Effector memory CD4-positive, alpha-beta T cell (primary cell): ENCODE measurements at regions not wholly inside any gene's neighbourhood (a gene's known extent, or its start where the extent isn't known, plus 50 kb on each side); places are given as distances from the start of the nearest gene placed in this dataset.

ENCODE experiments used
- DNase-seq, 3 donors: peaks; one replicate each; pipeline ENCODE4 v3.0.0-alpha.2; 2020
- H3K27ac ChIP-seq: 2 replicates; pipeline ENCODE4 v1.7.0; 2013; ENCODE audit warnings: mild to moderate bottlenecking, low read length, moderate library complexity; ENCODE audit not compliant: insufficient read depth, poor library complexity, severe bottlenecking
- H3K27me3 ChIP-seq: replicated peaks from 2 replicates; pipeline ENCODE4 v1.7.0; 2013; ENCODE audit warnings: mild to moderate bottlenecking, low read length; ENCODE audit not compliant: insufficient read depth, control insufficient read depth, poor library complexity, severe bottlenecking
- H3K36me3 ChIP-seq: 2 replicates; pipeline ENCODE4 v1.7.0; 2013; ENCODE audit warnings: mild to moderate bottlenecking, low read length, moderate library complexity; ENCODE audit not compliant: control insufficient read depth, insufficient read depth
- H3K4me1 ChIP-seq: 2 replicates; pipeline ENCODE4 v1.7.0; 2013; ENCODE audit warnings: low read length, mild to moderate bottlenecking; ENCODE audit not compliant: control insufficient read depth, insufficient read depth, poor library complexity, severe bottlenecking
- H3K4me3 ChIP-seq: 2 replicates; pipeline ENCODE4 v1.7.0; 2013; ENCODE audit warnings: low read length, low read depth, mild to moderate bottlenecking; ENCODE audit not compliant: insufficient read depth, poor library complexity, severe bottlenecking
- H3K9me3 ChIP-seq: 2 replicates; pipeline ENCODE4 v1.7.0; 2013; ENCODE audit warnings: mild to moderate bottlenecking, low read length, moderate library complexity; ENCODE audit not compliant: control insufficient read depth

- no peak for DNase-seq
- Histone ChIP-seq H3K36me3 (no peaks in the 10 kb centered on the region), H3K27ac (no peak overlapping the region), H3K4me3 (no peak overlapping the region), H3K9me3 (no peaks in the 10 kb centered on the region), H3K27me3 (no peaks in the 10 kb centered on the region), H3K4me1 (no peaks in the 10 kb centered on the region)
These were observed 420.9 kb upstream of the SGCD start for GRCh38 chr5:155906046-155906445.

- no peak for DNase-seq
- Histone ChIP-seq H3K36me3 (no peaks in the 10 kb centered on the region), H3K27me3 (no peaks in the 10 kb centered on the region), H3K4me1 (no peaks in the 10 kb centered on the region), H3K27ac (no peak overlapping the region), H3K9me3 (no peaks in the 10 kb centered on the region), H3K4me3 (no peak overlapping the region)
These were observed 418.4 kb upstream of the SGCD start for GRCh38 chr5:155908543-155908942.

GRCh38 chr5:155912291-155912690 is 414.7 kb upstream of the SGCD start:
- no peak for DNase-seq
- no peaks in the 10 kb centered on the region for H3K27me3 ChIP-seq
- H3K27ac ChIP-seq: no peak overlapping the region
- H3K9me3 ChIP-seq: no peaks in the 10 kb centered on the region
- no peak overlapping the region for H3K4me3 ChIP-seq
- no peaks in the 10 kb centered on the region for H3K4me1 ChIP-seq
- no peaks in the 10 kb centered on the region for H3K36me3 ChIP-seq

- Histone ChIP-seq H3K4me1 (no peaks in the 10 kb centered on the region), H3K4me3 (no peak overlapping the region), H3K9me3 (no peaks in the 10 kb centered on the region), H3K36me3 (no peaks in the 10 kb centered on the region), H3K27ac (no peak overlapping the region), H3K27me3 (no peaks in the 10 kb centered on the region)
- DNase-seq: no peak
These were observed 412.2 kb upstream of the SGCD start for GRCh38 chr5:155914766-155915165.

- H3K9me3 ChIP-seq: no peaks in the 10 kb centered on the region
- no peaks in the 10 kb centered on the region for H3K36me3 ChIP-seq
- no peak overlapping the region for H3K4me3 ChIP-seq
- no peaks in the 10 kb centered on the region for H3K27me3 ChIP-seq
- H3K27ac ChIP-seq: no peak overlapping the region
- no peak for DNase-seq
- no peaks in the 10 kb centered on the region for H3K4me1 ChIP-seq
These were observed 411.4 kb upstream of the SGCD start for GRCh38 chr5:155915601-155916000.

- DNase-seq: no peak
- Histone ChIP-seq H3K36me3 (no peaks in the 10 kb centered on the region), H3K4me1 (no peaks in the 10 kb centered on the region), H3K9me3 (no peaks in the 10 kb centered on the region), H3K4me3 (no peak overlapping the region), H3K27me3 (no peaks in the 10 kb centered on the region), H3K27ac (no peak overlapping the region)
These were observed 407.8 kb upstream of the SGCD start for GRCh38 chr5:155919126-155919525.

GRCh38 chr5:155919725-155920124 is 407.2 kb upstream of the SGCD start:
- no peaks in the 10 kb centered on the region for H3K9me3 ChIP-seq
- no peak for DNase-seq
- no peaks in the 10 kb centered on the region for H3K4me1 ChIP-seq
- no peak overlapping the region for H3K27ac ChIP-seq
- H3K36me3 ChIP-seq: no peaks in the 10 kb centered on the region
- H3K4me3 ChIP-seq: no peak overlapping the region
- no peaks in the 10 kb centered on the region for H3K27me3 ChIP-seq

GRCh38 chr5:155921621-155922020 is 405.3 kb upstream of the SGCD start:
- Histone ChIP-seq H3K27me3 (no peaks in the 10 kb centered on the region), H3K9me3 (no peaks in the 10 kb centered on the region), H3K4me3 (no peak overlapping the region), H3K27ac (no peak overlapping the region), H3K36me3 (no peaks in the 10 kb centered on the region), H3K4me1 (no peaks in the 10 kb centered on the region)
- DNase-seq: no peak

GRCh38 chr5:155923784-155924183 is 403.2 kb upstream of the SGCD start:
- H3K27me3 ChIP-seq: no peaks in the 10 kb centered on the region
- no peaks in the 10 kb centered on the region for H3K9me3 ChIP-seq
- no peak overlapping the region for H3K4me3 ChIP-seq
- DNase-seq: no peak
- H3K36me3 ChIP-seq: no peaks in the 10 kb centered on the region
- no peak overlapping the region for H3K27ac ChIP-seq
- no peaks in the 10 kb centered on the region for H3K4me1 ChIP-seq

- no peaks in the 10 kb centered on the region for H3K27me3 ChIP-seq
These were observed 400.9 kb upstream of the SGCD start for GRCh38 chr5:155926031-155926430.

GRCh38 chr5:155926766-155927165 is 400.2 kb upstream of the SGCD start:
- no peaks in the 10 kb centered on the region for H3K9me3 ChIP-seq
- H3K36me3 ChIP-seq: no peaks in the 10 kb centered on the region
- no peaks in the 10 kb centered on the region for H3K27me3 ChIP-seq
- H3K4me3 ChIP-seq: no peak overlapping the region
- no peaks in the 10 kb centered on the region for H3K4me1 ChIP-seq
- no peak overlapping the region for H3K27ac ChIP-seq
- DNase-seq: no peak

More at GRCh38 chr5:155926031-155926430, 400.9 kb upstream of the SGCD start:
- no peaks in the 10 kb centered on the region for H3K9me3 ChIP-seq
- DNase-seq: no peak
- H3K36me3 ChIP-seq: no peaks in the 10 kb centered on the region
- no peaks in the 10 kb centered on the region for H3K4me1 ChIP-seq
- no peak overlapping the region for H3K4me3 ChIP-seq
- H3K27ac ChIP-seq: no peak overlapping the region
